SHP77 (cell line): ENCODE measurements at regions not wholly inside any gene's neighbourhood (a gene's known extent, or its start where the extent isn't known, plus 50 kb on each side); places are given as distances from the start of the nearest gene placed in this dataset.
"Not testable (repeated sequence)": the region's sequence is repeated elsewhere in the genome, so short reads cannot be mapped to it uniquely, and the experiment has no call there.

ENCODE experiments used
- DNase-seq, 2 experiments: peaks; one replicate each; lab custom pipeline; 2025; lab: John Stamatoyannopoulos, UW

GRCh38 chr15:93360976-93361375, 272.0 kb upstream of the RGMA start:
- DNase-seq, result no peak

GRCh38 chr15:93360318-93360717, 271.3 kb upstream of the RGMA start:
- DNase-seq, result no peak

GRCh38 chr15:93359425-93360131, 270.6 kb upstream of the RGMA start:
- DNase-seq, result peak in 1 of 2 experiments; percentile 8

DNA sequence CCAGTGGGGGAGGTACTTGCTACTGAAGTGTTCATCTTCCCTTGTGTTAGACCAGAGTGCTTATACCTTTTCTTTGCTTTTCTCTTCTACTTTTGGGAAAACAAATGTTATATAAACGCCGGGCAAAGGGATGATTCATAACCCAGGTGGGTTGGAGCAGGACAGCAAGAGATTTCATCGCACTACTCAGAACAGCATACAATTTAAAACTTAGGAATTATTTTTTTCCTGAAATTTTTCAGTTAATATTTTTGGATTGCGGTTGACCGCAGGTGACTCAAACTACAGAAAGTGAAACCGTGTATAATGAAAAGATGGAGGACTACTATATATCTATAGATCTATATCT, 270.0 kb upstream of the RGMA start:
- DNase-seq, result no peak

DNA sequence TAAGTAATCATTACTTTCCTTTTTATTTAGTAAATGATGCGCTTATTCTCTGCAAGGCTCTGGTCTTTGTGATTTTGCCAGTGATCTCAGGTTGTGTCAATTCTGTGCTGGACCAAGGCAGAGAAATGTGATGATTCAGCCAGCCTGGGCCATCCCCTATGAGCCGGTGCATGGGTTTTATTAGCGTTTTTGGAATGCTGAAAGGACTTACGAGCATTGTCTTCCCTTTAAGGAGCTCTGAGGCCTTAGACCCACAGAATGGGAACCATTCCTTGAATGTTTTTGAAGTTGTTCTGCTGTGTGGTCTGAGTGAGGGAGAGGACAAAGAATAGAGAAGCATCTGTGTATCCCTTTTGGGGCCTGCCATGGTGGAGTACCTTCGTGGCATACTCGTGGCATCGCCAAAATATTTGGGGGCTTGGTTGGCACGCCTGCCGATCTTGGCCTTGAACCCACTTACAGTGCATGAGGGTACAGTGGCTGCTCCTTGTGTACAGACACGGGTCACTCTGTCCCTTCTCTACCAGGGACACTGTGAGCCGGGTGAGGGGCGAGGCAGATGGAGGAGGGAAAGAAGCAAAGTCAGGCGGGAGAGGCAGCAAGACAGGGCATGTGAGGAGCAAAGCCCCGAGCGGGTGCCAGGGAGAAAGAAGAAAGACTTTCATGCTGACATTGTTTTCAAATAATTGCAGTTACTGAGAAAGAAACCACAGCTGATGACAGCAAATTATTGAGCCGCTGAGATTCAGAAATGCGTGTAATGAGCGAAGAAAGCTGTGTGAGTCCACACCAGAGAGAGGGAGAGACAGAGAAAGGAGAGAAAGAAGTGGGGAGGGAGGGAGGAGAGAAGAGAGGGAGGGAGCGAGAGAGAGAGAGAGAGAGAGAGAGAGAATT, 269.4 kb upstream of the RGMA start:
- no peak for DNase-seq

DNA sequence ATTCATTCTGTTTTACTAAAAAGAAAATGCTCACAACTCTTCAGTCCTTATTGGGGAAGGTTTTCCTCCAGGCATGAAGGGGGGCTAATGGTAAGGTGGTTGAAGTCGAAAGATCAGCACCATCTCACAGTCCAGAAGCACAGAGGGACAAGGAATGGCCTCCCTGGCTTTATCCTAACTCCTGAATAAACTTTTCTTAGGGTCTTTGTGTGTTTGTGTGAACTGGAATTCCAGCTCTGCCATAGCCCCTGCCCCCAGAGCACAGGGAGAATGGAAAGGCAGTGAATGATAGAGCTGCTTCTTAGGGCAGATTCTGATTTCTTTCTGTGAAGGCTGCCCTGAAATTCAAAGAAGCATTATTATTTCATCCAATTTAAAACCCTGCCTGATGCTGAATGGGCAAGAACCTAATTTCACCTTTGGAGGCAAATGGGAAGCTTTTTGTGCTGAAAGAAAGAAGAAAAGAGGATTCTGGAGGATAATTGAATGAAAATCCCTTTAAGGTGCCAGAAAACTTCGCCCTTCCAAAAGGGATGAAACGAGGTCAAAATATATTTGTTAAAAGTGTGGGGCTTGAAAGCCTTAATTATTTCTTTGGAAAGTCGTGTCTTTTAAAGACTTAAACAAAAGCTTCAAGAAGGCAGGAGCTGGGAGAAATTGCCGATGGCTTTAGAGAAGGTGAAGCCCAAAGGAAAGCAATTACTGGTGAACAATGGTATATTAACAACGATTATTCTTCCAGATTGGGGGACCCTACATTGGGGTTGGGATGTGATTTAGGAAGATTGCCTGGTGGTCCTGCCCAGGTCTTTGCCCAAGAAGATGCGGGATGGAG, 259.9 kb upstream of the RGMA start:
- no peak for DNase-seq

DNA sequence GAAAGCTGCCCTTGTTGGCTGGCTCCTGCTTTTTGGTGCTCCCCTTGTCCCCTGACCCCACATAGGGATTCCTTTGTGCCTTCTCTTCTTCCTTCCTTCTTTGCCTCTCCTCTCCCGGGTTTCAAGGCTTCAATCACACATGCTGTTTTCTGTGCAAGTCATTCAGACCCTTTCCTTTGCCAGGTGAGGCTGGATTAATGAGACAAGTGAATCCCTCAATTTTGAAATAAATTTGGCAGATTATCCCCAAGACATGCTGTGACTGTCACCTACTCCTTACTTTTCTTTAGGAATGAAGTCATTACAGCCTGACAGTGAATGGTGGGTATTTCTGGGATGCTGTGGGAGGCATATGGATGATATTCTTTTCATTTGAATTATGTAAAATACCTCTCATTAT, 259.0 kb upstream of the RGMA start:
- no peak for DNase-seq

- DNase-seq, result no peak
Measured at GRCh38 chr15:93345981-93346380, 257.0 kb upstream of the RGMA start.

DNA sequence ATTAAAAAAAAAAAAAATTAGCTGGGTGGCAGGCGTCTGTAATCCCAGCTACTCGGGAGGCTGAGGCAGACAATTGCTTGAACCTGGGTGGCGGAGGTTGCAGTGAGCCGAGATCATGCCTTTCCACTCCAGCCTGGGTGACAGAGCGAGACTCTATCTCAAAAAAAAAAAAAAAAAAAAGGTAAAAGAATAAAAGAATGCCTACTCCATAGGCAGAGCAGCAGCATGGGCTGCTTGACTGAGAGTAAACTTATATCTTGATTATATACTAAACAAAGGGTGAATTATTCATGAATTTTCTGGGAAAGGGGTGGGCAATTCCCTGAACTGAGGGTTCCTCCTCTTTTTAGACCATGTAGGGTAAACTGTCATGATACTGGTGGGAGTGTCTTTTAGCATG, 254.4 kb upstream of the RGMA start:
- DNase-seq, result not testable (repeated sequence)

- no peak for DNase-seq
Measured at GRCh38 chr15:93341164-93341563, 252.2 kb upstream of the RGMA start.

GRCh38 chr15:93340406-93340805, 251.4 kb upstream of the RGMA start:
- no peak for DNase-seq

- DNase-seq, result no peak
Measured at GRCh38 chr15:93333796-93334195, 244.8 kb upstream of the RGMA start.

GRCh38 chr15:93333126-93333525, 244.1 kb upstream of the RGMA start:
- not testable (repeated sequence) for DNase-seq

GRCh38 chr15:93332168-93332553, 243.2 kb upstream of the RGMA start:
- no peak for DNase-seq

- DNase-seq, result peak; percentile 12 to 15
Measured at GRCh38 chr15:93331545-93332167, 242.6 kb upstream of the RGMA start.

DNA sequence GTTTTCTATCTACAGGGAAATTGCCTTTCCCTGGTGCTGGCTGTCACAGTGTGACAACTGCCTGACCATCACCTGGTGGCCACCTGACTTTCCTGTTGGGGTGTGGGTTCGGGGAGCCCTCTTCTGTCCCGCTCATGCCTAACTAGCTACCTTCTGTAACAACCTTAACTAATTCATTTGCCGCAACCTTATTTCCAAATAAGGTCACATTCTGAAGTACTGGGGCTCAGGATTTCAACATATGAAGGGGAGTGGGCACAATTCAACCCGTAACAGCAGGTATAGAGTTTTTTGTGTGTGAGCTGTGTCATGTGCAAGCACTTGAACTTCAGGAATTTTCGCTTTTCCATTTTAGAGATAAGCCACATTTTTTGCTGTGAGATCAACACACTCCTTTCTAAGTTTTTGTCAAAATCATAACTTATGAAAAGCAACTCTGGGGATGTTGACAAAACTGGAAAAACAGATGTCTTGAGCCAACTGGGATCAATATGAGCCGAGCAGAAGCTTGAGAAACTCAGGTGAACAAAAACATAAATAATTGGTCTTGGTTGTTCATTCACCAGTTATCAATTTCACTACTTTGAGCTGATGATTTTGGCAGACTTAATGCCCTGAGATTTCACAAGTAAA, 242.0 kb upstream of the RGMA start:
- no peak for DNase-seq

DNA sequence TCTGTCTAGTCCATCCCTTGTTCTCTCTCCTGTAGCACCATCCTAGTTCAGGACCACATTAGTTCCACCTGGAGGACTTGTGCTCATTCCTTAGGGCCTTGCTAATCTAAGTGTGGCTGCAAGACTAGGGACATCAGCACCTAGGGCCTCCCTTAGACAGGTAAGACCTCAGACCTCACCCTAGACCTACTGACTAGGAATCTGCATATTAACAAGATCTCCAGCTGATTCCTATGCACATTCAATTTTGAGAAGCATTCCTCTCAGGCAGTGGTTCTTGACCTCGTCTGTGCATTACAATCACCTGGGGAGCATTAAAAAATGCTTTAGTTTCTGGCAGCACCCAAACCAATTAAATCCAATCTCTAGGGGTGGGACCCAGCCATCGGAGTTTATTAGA, 238.4 kb upstream of the RGMA start:
- DNase-seq, result no peak

DNA sequence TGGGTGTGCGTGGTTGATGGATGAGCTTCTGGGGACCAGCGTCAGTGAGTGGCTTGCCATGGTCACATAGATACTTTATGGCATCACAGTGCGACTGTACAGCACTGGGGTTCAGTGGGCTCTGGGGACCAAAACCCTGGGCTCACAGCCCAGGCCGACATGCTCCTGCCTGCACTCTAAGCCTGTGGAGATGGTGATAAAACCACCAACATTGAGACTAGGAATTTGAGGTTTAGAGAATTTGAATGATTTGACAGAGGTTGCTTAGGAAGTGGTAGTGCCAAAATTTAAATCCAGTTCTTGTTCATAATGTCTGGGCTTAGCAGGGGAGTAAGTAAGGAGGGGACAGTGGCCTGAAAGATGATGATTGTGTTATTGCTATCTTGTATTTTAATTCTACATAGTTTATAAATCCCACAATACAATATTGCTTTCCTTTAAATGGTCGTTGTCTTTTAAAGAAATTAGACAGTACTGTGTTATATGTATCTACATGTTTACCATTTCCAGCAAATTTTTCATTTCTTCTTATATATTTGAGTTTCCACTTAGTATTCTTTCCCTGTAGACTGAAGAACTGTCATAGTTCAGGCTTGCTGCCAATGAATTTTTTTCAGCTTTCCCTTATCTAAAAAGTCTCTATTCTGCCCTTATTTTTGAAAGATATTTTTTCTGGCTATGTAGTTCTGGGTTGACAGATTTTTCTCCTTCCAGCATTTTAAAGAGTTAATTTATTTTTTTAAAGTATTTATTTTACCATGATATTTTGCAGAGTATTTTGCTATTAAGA, 235.4 kb upstream of the RGMA start:
- DNase-seq, result no peak

GRCh38 chr15:93321881-93322282, 232.9 kb upstream of the RGMA start:
- no peak for DNase-seq

- DNase-seq, result no peak
Measured at GRCh38 chr15:93319121-93319814, 230.3 kb upstream of the RGMA start.
